H1 (cell line): ENCODE measurements at regions not wholly inside any gene's neighbourhood (a gene's known extent, or its start where the extent isn't known, plus 50 kb on each side); places are given as distances from the start of the nearest gene placed in this dataset.

ENCODE experiments used
- CTCF ChIP-seq, 3 experiments: IDR thresholded peaks; 1 replicate in 2 of 3; 2 replicates in 1 of 3; pipeline versions ENCODE4 v1.5.1 to v1.6.1; 2011; ENCODE audit warnings: low read length in 3 of 3, mild to moderate bottlenecking in 3 of 3, inconsistent platforms in 2 of 3, low read depth in 1 of 3, moderate library complexity in 1 of 3; ENCODE audit not compliant: insufficient read depth in 1 of 3; ENCODE audit errors: control extremely low read depth in 1 of 3
- EGR1 ChIP-seq: IDR thresholded peaks from 2 replicates; pipeline ENCODE4 v1.6.1; 2011; ENCODE audit warnings: low read depth, low read length, borderline replicate concordance
- EZH2 ChIP-seq: fragments of 200-600 bp; sonication (generic); IDR thresholded peaks from 2 replicates; pipeline ENCODE4 v1.7.1; 2012; ENCODE audit warnings: low read depth, mild to moderate bottlenecking, moderate library complexity, low read length, inconsistent platforms; ENCODE audit not compliant: severe bottlenecking
- MAX ChIP-seq: IDR thresholded peaks from 2 replicates; pipeline ENCODE4 v1.6.1; 2012; ENCODE audit warnings: inconsistent platforms
- POLR2A ChIP-seq, 2 experiments: IDR thresholded peaks; 1 replicate in 1 of 2; 2 replicates in 1 of 2; pipeline ENCODE4 v1.6.1; 2011; ENCODE audit warnings: low read depth in 2 of 2, low read length in 2 of 2, mild to moderate bottlenecking in 2 of 2; ENCODE audit errors: control extremely low read depth in 1 of 2
- POLR2AphosphoS5 ChIP-seq: IDR thresholded peaks from 2 replicates; pipeline ENCODE4 v1.6.1; 2011; ENCODE audit warnings: low read depth, low read length
- SRF ChIP-seq: IDR thresholded peaks from 2 replicates; pipeline ENCODE4 v1.6.1; 2011; ENCODE audit warnings: mild to moderate bottlenecking, low read depth, low read length, moderate library complexity
- TF ChIP-seq, protein P1 (sequence below): IDR thresholded peaks from 2 replicates; pipeline ENCODE4 v1.6.1; 2011; ENCODE audit warnings: low read depth, mild to moderate bottlenecking, low read length; ENCODE audit not compliant: insufficient read depth

DNA sequence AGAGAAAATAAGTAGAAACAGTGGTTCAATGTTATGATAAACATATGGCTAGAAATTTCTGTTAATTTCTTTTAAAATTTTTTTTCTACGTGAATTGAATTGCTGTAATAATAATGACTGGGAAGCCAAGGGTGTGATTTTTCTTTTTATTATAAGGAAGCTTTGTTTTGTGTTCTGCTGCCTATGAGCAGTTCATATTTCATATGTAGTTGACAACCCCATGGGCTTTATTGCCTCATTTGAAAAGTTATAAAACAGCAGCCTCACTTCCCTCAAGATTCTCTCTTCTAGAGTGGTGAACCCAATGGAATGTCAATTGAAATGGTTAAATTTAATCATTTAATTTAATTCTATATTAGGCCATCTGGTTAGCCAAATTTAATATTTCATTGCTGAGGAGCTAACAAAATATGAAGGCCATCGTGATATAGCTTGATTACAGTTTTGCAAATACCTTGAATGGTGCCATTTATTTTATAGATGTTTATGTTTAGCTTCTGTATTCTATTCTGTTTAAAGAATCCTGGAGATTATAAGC lies 72.6 kb upstream of the DOCK10 start:
- TF ChIP-seq, protein P1, sequence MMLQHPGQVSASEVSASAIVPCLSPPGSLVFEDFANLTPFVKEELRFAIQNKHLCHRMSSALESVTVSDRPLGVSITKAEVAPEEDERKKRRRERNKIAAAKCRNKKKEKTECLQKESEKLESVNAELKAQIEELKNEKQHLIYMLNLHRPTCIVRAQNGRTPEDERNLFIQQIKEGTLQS: no peak
- TF ChIP-seq CTCF (IDR thresholded peaks at IDR 0.05; ENCODE audit: control extremely low read depth in 1 of 3, insufficient read depth in 1 of 3, low read depth in 1 of 3, low read length in 3 of 3): no peak
- TF ChIP-seq EZH2: no peak
- TF ChIP-seq POLR2AphosphoS5: no peak
- TF ChIP-seq EGR1: no peak
- no peak for TF ChIP-seq POLR2A (IDR thresholded peaks at IDR 0.05; ENCODE audit: control extremely low read depth in 1 of 2, low read depth in 2 of 2, low read length in 2 of 2)
- no peak for TF ChIP-seq MAX
- TF ChIP-seq SRF: no peak
